HCT116 (cell line): ENCODE measurements at regions not wholly inside any gene's neighbourhood (a gene's known extent, or its start where the extent isn't known, plus 50 kb on each side); places are given as distances from the start of the nearest gene placed in this dataset.

Experiments
- ATAC-seq: fragments of 200-7000 bp; cut with Tn5 transposase; 2 replicates; pipeline ENCODE4 v1.9.1; 2020; ENCODE audit warnings: mild to moderate bottlenecking, moderate library complexity
- BruUV-seq: library from RNA; stranded (reverse); fragments of 400-500 nt; replicated peaks from 2 replicates; lab custom pipeline; 2021; lab: Mats Ljungman, UMichigan
- CTCF ChIA-PET: fragments of 300-600 bp; sonication (Branson Sonifier 250); formaldehyde crosslinking; loops from one replicate; lab custom pipeline; 2021; ENCODE audit warnings: antibody characterized with exemption; lab: Charles Lee
- POLR2A ChIA-PET: fragments of 300-600, 350-600 bp; sonication (Branson Sonifier 250); formaldehyde crosslinking; loops from one replicate; lab custom pipeline; 2021; ENCODE audit warnings: antibody characterized with exemption; lab: Charles Lee
- RAD21 ChIA-PET, 2 experiments: fragments of 300-600 bp; sonication (Branson Sonifier 250); formaldehyde crosslinking; loops; one replicate each; lab custom pipeline; 2023; ENCODE audit warnings: low total read pairs in 2 of 2; ENCODE audit not compliant: uncharacterized antibody in 2 of 2, unreplicated experiment in 2 of 2, low non-redundant PET in 1 of 2; lab: Charles Lee
- DNase-seq: peaks from one replicate; pipeline ENCODE4 v3.0.0-alpha.2; 2010; ENCODE audit warnings: low read depth, low spot score
- H2AFZ ChIP-seq: fragments of 200-600 bp; shearing (Covaris generic), sonication (generic); 2 replicates; pipeline ENCODE4 v1.6.1; 2017; ENCODE audit warnings: low read depth, mixed run types, mixed read lengths, antibody characterized with exemption, low read length; ENCODE audit not compliant: poor library complexity, severe bottlenecking
- H3K27ac ChIP-seq: 2 replicates; pipeline ENCODE4 v1.5.1; 2012; ENCODE audit warnings: low read depth, low read length
- H3K27me3 ChIP-seq: fragments of 200-600 bp; sonication (generic); 2 replicates; pipeline ENCODE4 v1.6.1; 2016; ENCODE audit warnings: mixed run types, low read length, mixed read lengths; ENCODE audit not compliant: insufficient read depth
- H3K36me3 ChIP-seq, 2 experiments: fragments of 200-500 bp in 1 of 2; fragments of 200-600 bp in 1 of 2; sonication (Bioruptor generic) in 1 of 2; sonication (generic) in 1 of 2; 2 replicates each; pipeline versions ENCODE4 v1.5.1 to v1.6.1; 2014 to 2016; ENCODE audit warnings: low read length in 2 of 2, inconsistent platforms in 1 of 2, mixed read lengths in 1 of 2, mixed run types in 1 of 2; ENCODE audit not compliant: insufficient read depth in 2 of 2, control insufficient read depth in 1 of 2
- H3K4me1 ChIP-seq, 2 experiments: fragments of 200-600 bp in 1 of 2; sonication (generic) in 1 of 2; 2 replicates each; pipeline versions ENCODE4 v1.5.1 to v1.6.1; 2012 to 2017; ENCODE audit warnings: low read length in 2 of 2, inconsistent platforms in 1 of 2, mild to moderate bottlenecking in 1 of 2, mixed read lengths in 1 of 2, mixed run types in 1 of 2, moderate library complexity in 1 of 2; ENCODE audit not compliant: insufficient read depth in 2 of 2, control insufficient read depth in 1 of 2
- H3K4me2 ChIP-seq: fragments of 200-600 bp; sonication (generic); 2 replicates; pipeline ENCODE4 v1.6.1; 2017; ENCODE audit warnings: mixed run types, low read length, mixed read lengths
- H3K4me3 ChIP-seq, 2 experiments: fragments of 200-600 bp in 1 of 2; sonication (generic) in 1 of 2; replicated peaks in 1 of 2; 2 replicates each; pipeline ENCODE4 v1.5.1; 2011 to 2016; ENCODE audit warnings: low read length in 2 of 2, control low read depth in 1 of 2, low read depth in 1 of 2, mild to moderate bottlenecking in 1 of 2, mixed read lengths in 1 of 2, mixed run types in 1 of 2
- H3K79me2 ChIP-seq: fragments of 200-600 bp; sonication (generic); 2 replicates; pipeline ENCODE4 v1.6.1; 2017; ENCODE audit warnings: mild to moderate bottlenecking, mixed run types, low read length, moderate library complexity, mixed read lengths; ENCODE audit not compliant: insufficient read depth
- H3K9ac ChIP-seq: fragments of 200-600 bp; sonication (generic); 2 replicates; pipeline ENCODE4 v1.6.1; 2016; ENCODE audit warnings: low read length, mixed read lengths
- H3K9me2 ChIP-seq: fragments of 200-600 bp; sonication (generic), shearing (Covaris generic); 2 replicates; pipeline ENCODE4 v1.6.1; 2017; ENCODE audit warnings: mixed run types, mild to moderate bottlenecking, moderate library complexity; ENCODE audit not compliant: insufficient read depth
- H3K9me3 ChIP-seq, 2 experiments: fragments of 200-500 bp in 1 of 2; fragments of 200-600 bp in 1 of 2; sonication (Bioruptor generic) in 1 of 2; sonication (generic) in 1 of 2; 2 replicates each; pipeline ENCODE4 v1.6.1; 2014 to 2017; ENCODE audit warnings: low read length in 2 of 2, mixed read lengths in 2 of 2, inconsistent platforms in 1 of 2, low read depth in 1 of 2, mild to moderate bottlenecking in 1 of 2, mixed run types in 1 of 2, moderate library complexity in 1 of 2; ENCODE audit not compliant: control insufficient read depth in 1 of 2, insufficient read depth in 1 of 2
- H4K20me1 ChIP-seq: fragments of 200-600 bp; sonication (generic), shearing (Covaris generic); 2 replicates; pipeline ENCODE4 v1.6.1; 2017; ENCODE audit warnings: mixed run types, mild to moderate bottlenecking, moderate library complexity; ENCODE audit not compliant: insufficient read depth
- CBX3 ChIP-seq: IDR thresholded peaks from 2 replicates; pipeline ENCODE4 v1.6.1; 2012; ENCODE audit warnings: low read depth
- CEBPB ChIP-seq: IDR thresholded peaks from 2 replicates; pipeline ENCODE4 v1.6.1; 2012; ENCODE audit warnings: low read depth
- EGR1 ChIP-seq: IDR thresholded peaks from 2 replicates; pipeline ENCODE4 v1.6.1; 2012; ENCODE audit warnings: low read depth
- ELF1 ChIP-seq: IDR thresholded peaks from 2 replicates; pipeline ENCODE4 v1.6.1; 2012; ENCODE audit warnings: low read depth, borderline replicate concordance
- EZH2 ChIP-seq: fragments of 200-600 bp; sonication (generic); IDR thresholded peaks from 2 replicates; pipeline ENCODE4 v1.6.1; 2017; ENCODE audit warnings: antibody characterized with exemption, mixed run types
- FOSL1 ChIP-seq: IDR thresholded peaks from 2 replicates; pipeline ENCODE4 v1.6.1; 2012; ENCODE audit warnings: low read depth
- POLR2A ChIP-seq: IDR thresholded peaks from 2 replicates; pipeline ENCODE4 v1.7.0; 2011; ENCODE audit warnings: borderline replicate concordance; ENCODE audit not compliant: insufficient read depth, insufficient read length; ENCODE audit errors: extremely low read depth
- POLR2AphosphoS5 ChIP-seq: IDR thresholded peaks from 2 replicates; pipeline ENCODE4 v1.6.1; 2011; ENCODE audit warnings: mild to moderate bottlenecking, low read depth, low read length, moderate library complexity
- RAD21 ChIP-seq: IDR thresholded peaks from 2 replicates; pipeline ENCODE4 v1.6.1; 2012; ENCODE audit warnings: low read depth, mild to moderate bottlenecking
- SP1 ChIP-seq: IDR thresholded peaks from 2 replicates; pipeline ENCODE4 v1.6.1; 2012; ENCODE audit warnings: low read depth
- SRF ChIP-seq: IDR thresholded peaks from 2 replicates; pipeline ENCODE4 v1.6.1; 2012; ENCODE audit warnings: low read depth
- ZBTB33 ChIP-seq: IDR thresholded peaks from 2 replicates; pipeline ENCODE4 v1.6.1; 2011; ENCODE audit warnings: mild to moderate bottlenecking, low read length, moderate library complexity; ENCODE audit not compliant: insufficient replicate concordance; ENCODE audit errors: extremely low read depth
- ZFX ChIP-seq: fragments of 450-650 bp; IDR thresholded peaks from 2 replicates; pipeline ENCODE4 v1.6.1; 2017
- intact Hi-C: fragments of 100-400 bp; cut with micrococcal nuclease; formaldehyde crosslinking; loops from 2 replicates; pipeline ENCODE4 v1.10.0; 2022

GRCh38 chr10:26380815-26381214 is 57.3 kb upstream of the APBB1IP start:
- ChIA-PET CTCF (no interaction called here), RAD21 (no interaction called here), POLR2A (no interaction called here)
- no TSS peak for BruUV-seq
- no peak overlapping the region for H3K4me3 ChIP-seq
- no peak overlapping the region for H2AFZ ChIP-seq
- TF ChIP-seq ELF1 (no peak), POLR2AphosphoS5 (no peak), EZH2 (no peak), SRF (no peak), POLR2A (no peak), CEBPB (no peak), EGR1 (no peak), ZFX (no peak), SP1 (no peak), ZBTB33 (no peak), CBX3 (no peak), FOSL1 (no peak), RAD21 (no peak)
- no peak for DNase-seq
- H3K27me3 ChIP-seq = peaks cover 18% of the 10 kb centered on the region
- no peaks in the 10 kb centered on the region for H3K79me2 ChIP-seq
- H3K36me3 ChIP-seq = no peaks in the 10 kb centered on the region
- no peaks in the 10 kb centered on the region for H3K9me2 ChIP-seq
- no peak overlapping the region for H3K9ac ChIP-seq
- intact Hi-C loops = no loop called here
- no peaks in the 10 kb centered on the region for H3K4me1 ChIP-seq
- no peak overlapping the region for H3K4me2 ChIP-seq
- ATAC-seq = no peak
- H3K27ac ChIP-seq = no peak overlapping the region
- no peaks in the 10 kb centered on the region for H3K9me3 ChIP-seq
- no peaks in the 10 kb centered on the region for H4K20me1 ChIP-seq
